SK-N-SH treated with all-trans-retinoic acid at 6 μM for 48 hours (cell line): ENCODE measurements at regions not wholly inside any gene's neighbourhood (a gene's known extent, or its start where the extent isn't known, plus 50 kb on each side); places are given as distances from the start of the nearest gene placed in this dataset.

Source experiments
- ATAC-seq: fragments of 200-7000 bp; cut with Tn5 transposase; 3 replicates; pipeline ENCODE4 v1.9.1; 2020; ENCODE audit warnings: mild to moderate bottlenecking, moderate library complexity
- ARNTL ChIP-seq: fragments of 450-650 bp; formaldehyde crosslinking; IDR thresholded peaks from 2 replicates; pipeline ENCODE4 v1.5.0; 2020; ENCODE audit warnings: low read depth, mild to moderate bottlenecking, moderate library complexity, borderline replicate concordance
- BACH2 ChIP-seq: fragments of 250-450 bp; sonication (Bioruptor Pico); IDR thresholded peaks from 2 replicates; pipeline ENCODE4 v1.9.0; 2021; ENCODE audit warnings: mild to moderate bottlenecking, borderline replicate concordance
- CSDC2 ChIP-seq: fragments of 250-450 bp; sonication (Bioruptor Pico); IDR thresholded peaks from 2 replicates; pipeline ENCODE4 v1.5.0; 2020; ENCODE audit warnings: mild to moderate bottlenecking, moderate library complexity
- CSRNP3 ChIP-seq: fragments of 250-450 bp; sonication (Bioruptor Pico); IDR thresholded peaks from 2 replicates; pipeline ENCODE4 v1.5.1; 2021; ENCODE audit warnings: mild to moderate bottlenecking, moderate library complexity
- ESRRG ChIP-seq: fragments of 250-450 bp; sonication (Bioruptor Pico); IDR thresholded peaks from 2 replicates; pipeline ENCODE4 v1.6.1; 2021; ENCODE audit warnings: mild to moderate bottlenecking
- ISL1 ChIP-seq: fragments of 250-450 bp; sonication (Bioruptor Pico); IDR thresholded peaks from 2 replicates; pipeline ENCODE4 v2.1.2; 2022; ENCODE audit warnings: mild to moderate bottlenecking, moderate library complexity
- OSR1 ChIP-seq: fragments of 250-450 bp; sonication (Bioruptor Pico); IDR thresholded peaks from 2 replicates; pipeline ENCODE4 v1.8.0; 2022; ENCODE audit warnings: moderate library complexity, mild to moderate bottlenecking, inconsistent platforms
- RARB ChIP-seq: fragments of 250-450 bp; sonication (Bioruptor Pico); IDR thresholded peaks from 2 replicates; pipeline ENCODE4 v1.8.0; 2021; ENCODE audit warnings: mild to moderate bottlenecking, moderate library complexity
- SNAI2 ChIP-seq: fragments of 250-450 bp; sonication (Bioruptor Pico); IDR thresholded peaks from 2 replicates; pipeline ENCODE4 v1.5.0; 2020; ENCODE audit warnings: mild to moderate bottlenecking, moderate library complexity
- TCF4 ChIP-seq: fragments of 250-450 bp; sonication (Bioruptor Pico); IDR thresholded peaks from 2 replicates; pipeline ENCODE4 v1.8.0; 2021; ENCODE audit warnings: mild to moderate bottlenecking, moderate library complexity, borderline replicate concordance
- TSHZ2 ChIP-seq: fragments of 250-450 bp; sonication (Bioruptor Pico); IDR thresholded peaks from 2 replicates; pipeline ENCODE4 v1.5.0; 2020; ENCODE audit warnings: mild to moderate bottlenecking, moderate library complexity
- ZC3H10 ChIP-seq: fragments of 250-450 bp; sonication (Bioruptor Pico); IDR thresholded peaks from 2 replicates; pipeline ENCODE4 v1.5.1; 2021; ENCODE audit warnings: mild to moderate bottlenecking, moderate library complexity
- ZFP3 ChIP-seq: fragments of 250-450 bp; sonication (Bioruptor Pico); IDR thresholded peaks from 2 replicates; pipeline ENCODE4 v1.5.0; 2020; ENCODE audit warnings: mild to moderate bottlenecking, moderate library complexity
- ZFP30 ChIP-seq: fragments of 450-650 bp; formaldehyde crosslinking; IDR thresholded peaks from 2 replicates; pipeline ENCODE4 v1.5.0; 2022; ENCODE audit warnings: mild to moderate bottlenecking, moderate library complexity
- ZNF70 ChIP-seq: fragments of 450-650 bp; formaldehyde crosslinking; IDR thresholded peaks from 2 replicates; pipeline ENCODE4 v1.5.0; 2020; ENCODE audit warnings: mild to moderate bottlenecking, moderate library complexity
- ZNF8 ChIP-seq: fragments of 450-650 bp; formaldehyde crosslinking; IDR thresholded peaks from 2 replicates; pipeline ENCODE4 v1.5.0; 2020; ENCODE audit warnings: mild to moderate bottlenecking, moderate library complexity
- TF ChIP-seq, protein P1 (sequence below): fragments of 250-450 bp; sonication (Bioruptor Pico); IDR thresholded peaks from 2 replicates; pipeline ENCODE4 v1.5.1; 2020; ENCODE audit warnings: low read depth, mild to moderate bottlenecking, moderate library complexity
- TF ChIP-seq, protein P2 (sequence below): fragments of 250-450 bp; sonication (Bioruptor Pico); IDR thresholded peaks from 2 replicates; pipeline ENCODE4 v1.8.0; 2020; ENCODE audit warnings: mild to moderate bottlenecking, moderate library complexity, borderline replicate concordance

- ATAC-seq, result peak; percentile 9; the same call in 2 of the 3 replicates
Observed at GRCh38 chr10:108388706-108389105, 1224.2 kb upstream of the SORCS1 start.

GRCh38 chr10:108385963-108386362 lies 1221.5 kb upstream of the SORCS1 start:
- ATAC-seq, result no peak
- TF ChIP-seq, protein P1, sequence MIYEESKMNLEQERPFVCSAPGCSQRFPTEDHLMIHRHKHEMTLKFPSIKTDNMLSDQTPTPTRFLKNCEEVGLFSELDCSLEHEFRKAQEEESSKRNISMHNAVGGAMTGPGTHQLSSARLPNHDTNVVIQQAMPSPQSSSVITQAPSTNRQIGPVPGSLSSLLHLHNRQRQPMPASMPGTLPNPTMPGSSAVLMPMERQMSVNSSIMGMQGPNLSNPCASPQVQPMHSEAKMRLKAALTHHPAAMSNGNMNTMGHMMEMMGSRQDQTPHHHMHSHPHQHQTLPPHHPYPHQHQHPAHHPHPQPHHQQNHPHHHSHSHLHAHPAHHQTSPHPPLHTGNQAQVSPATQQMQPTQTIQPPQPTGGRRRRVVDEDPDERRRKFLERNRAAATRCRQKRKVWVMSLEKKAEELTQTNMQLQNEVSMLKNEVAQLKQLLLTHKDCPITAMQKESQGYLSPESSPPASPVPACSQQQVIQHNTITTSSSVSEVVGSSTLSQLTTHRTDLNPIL, result no peak
- TF ChIP-seq TSHZ2 (CRISPR knock-in tag) (no peak), ISL1 (no peak), RARB (CRISPR knock-in tag) (no peak), ZFP3 (CRISPR knock-in tag) (no peak), CSDC2 (CRISPR knock-in tag) (no peak), ZFP30 (CRISPR knock-in tag) (no peak), BACH2 (CRISPR knock-in tag) (no peak), ESRRG (CRISPR knock-in tag) (no peak), SNAI2 (CRISPR knock-in tag) (no peak)

More at GRCh38 chr10:108388706-108389105, 1224.2 kb upstream of the SORCS1 start:
- TF ChIP-seq ISL1 (0 out of 2 replicates have a peak, but pooled peaks have one; percentile 26), SNAI2 (CRISPR knock-in tag) (no peak)

GRCh38 chr10:108384378-108384777 lies 1219.9 kb upstream of the SORCS1 start:
- peak; percentile 61; the same call in 2 of the 3 replicates for ATAC-seq
- TF ChIP-seq ZNF8 (CRISPR knock-in tag) (no peak), ZC3H10 (CRISPR knock-in tag) (peak; percentile 15; the same call in 1 of the 2 replicates), ISL1 (peak; percentile 52)
- TF ChIP-seq, all 23 proteins: peak for 2

GRCh38 chr10:108378779-108379178 lies 1214.3 kb upstream of the SORCS1 start:
- no peak for ATAC-seq
- TF ChIP-seq CSRNP3 (CRISPR knock-in tag), result no peak
- no peak for TF ChIP-seq BACH2 (CRISPR knock-in tag)
- TF ChIP-seq ARNTL (CRISPR knock-in tag), result no peak

GRCh38 chr10:108375691-108376090 lies 1211.2 kb upstream of the SORCS1 start:
- TF ChIP-seq BACH2 (CRISPR knock-in tag) (no peak), ISL1 (no peak), ZFP30 (CRISPR knock-in tag) (no peak), CSDC2 (CRISPR knock-in tag) (no peak), OSR1 (CRISPR knock-in tag) (no peak), ZFP3 (CRISPR knock-in tag) (no peak), ESRRG (CRISPR knock-in tag) (no peak), ZC3H10 (CRISPR knock-in tag) (no peak), ZNF8 (CRISPR knock-in tag) (no peak), SNAI2 (CRISPR knock-in tag) (no peak), TCF4 (CRISPR knock-in tag) (no peak), ZNF70 (CRISPR knock-in tag) (no peak), CSRNP3 (CRISPR knock-in tag) (no peak), ARNTL (CRISPR knock-in tag) (no peak), TSHZ2 (CRISPR knock-in tag) (no peak), RARB (CRISPR knock-in tag) (no peak)
- TF ChIP-seq, protein P2, sequence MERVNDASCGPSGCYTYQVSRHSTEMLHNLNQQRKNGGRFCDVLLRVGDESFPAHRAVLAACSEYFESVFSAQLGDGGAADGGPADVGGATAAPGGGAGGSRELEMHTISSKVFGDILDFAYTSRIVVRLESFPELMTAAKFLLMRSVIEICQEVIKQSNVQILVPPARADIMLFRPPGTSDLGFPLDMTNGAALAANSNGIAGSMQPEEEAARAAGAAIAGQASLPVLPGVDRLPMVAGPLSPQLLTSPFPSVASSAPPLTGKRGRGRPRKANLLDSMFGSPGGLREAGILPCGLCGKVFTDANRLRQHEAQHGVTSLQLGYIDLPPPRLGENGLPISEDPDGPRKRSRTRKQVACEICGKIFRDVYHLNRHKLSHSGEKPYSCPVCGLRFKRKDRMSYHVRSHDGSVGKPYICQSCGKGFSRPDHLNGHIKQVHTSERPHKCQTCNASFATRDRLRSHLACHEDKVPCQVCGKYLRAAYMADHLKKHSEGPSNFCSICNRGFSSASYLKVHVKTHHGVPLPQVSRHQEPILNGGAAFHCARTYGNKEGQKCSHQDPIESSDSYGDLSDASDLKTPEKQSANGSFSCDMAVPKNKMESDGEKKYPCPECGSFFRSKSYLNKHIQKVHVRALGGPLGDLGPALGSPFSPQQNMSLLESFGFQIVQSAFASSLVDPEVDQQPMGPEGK, result no peak
- TF ChIP-seq, protein P1, result no peak

More at GRCh38 chr10:108375691-108376090, 1211.2 kb upstream of the SORCS1 start:
- no peak for ATAC-seq
